Heart left ventricle (tissue), 13 donors: ENCODE measurements at regions not wholly inside any gene's neighbourhood (a gene's known extent, or its start where the extent isn't known, plus 50 kb on each side); places are given as distances from the start of the nearest gene placed in this dataset.

Source experiments
- POLR2A ChIP-seq, 2 donors: fragments of 450-650 bp; IDR thresholded peaks; one replicate each; pipeline ENCODE4 v1.6.1; 2017; ENCODE audit warnings: antibody characterized with exemption in 2 of 2, mild to moderate bottlenecking in 2 of 2, moderate library complexity in 2 of 2
- TF ChIP-seq, protein P1 (sequence below), 12 donors: fragments of 200-600 bp; sonication (generic) in 4 of 12; IDR thresholded peaks; one replicate each; pipeline versions ENCODE4 v1.5.0 to v1.8.0; 2018 to 2022; ENCODE audit warnings: antibody characterized with exemption in 12 of 12, mild to moderate bottlenecking in 5 of 12
- donor health status: ischemic (EF 13 %, LVEDD 7.1; RV severe dilation, severe dysfunction).
- donor health status: DM: no; HTN: yes; CAD: no.
- donor health status: DM: no; HTN: no; CAD: no.
- donor health status: ischemic (EF 25% LVEDD 6.9; RV normal size, moderate dysfunction).
- donor health status: ischemic (EF 25% LVEDD 5.7; RV mildly dilated, moderate dysfunction).
- donor health status: ischemic (EF 35%, LVEDD 5.7; RV mildly dilated, moderate dysfunction).
- donor health status: nonischemic (EF 11% LVEDD 7.7; RV severe dilation, severe dysfunction).
- donor health status: DM: yes; HTN: yes; CAD: no.
- donor health status: PGD.
- donor health status: ischemic (EF 29% LVEDD 5.4; RV normal size, mild dysfunction).
- donor health status: nonischemic (EF 23%, LVEDD 6.1; RV moderate dilation, normal function).

DNA sequence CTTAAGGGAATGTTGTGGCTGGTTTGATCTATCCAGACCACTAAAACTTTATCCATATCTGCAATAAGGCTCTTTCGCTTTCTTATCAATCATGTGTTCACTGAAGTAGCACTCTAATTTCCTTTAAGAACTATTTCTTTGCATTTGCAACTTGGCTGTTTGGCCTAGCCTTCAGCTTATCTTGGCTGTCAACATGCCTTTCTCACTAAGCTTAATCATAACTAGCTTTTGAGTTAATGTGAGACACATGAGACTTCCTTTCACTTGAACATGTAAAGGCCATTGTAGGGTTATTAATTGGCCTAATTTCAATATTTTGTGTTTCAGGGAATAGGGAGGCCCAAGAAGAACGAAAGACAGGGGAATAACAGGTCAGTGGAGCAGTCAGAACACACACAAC, 124.7 kb downstream of the TNFSF18 start:
- TF ChIP-seq, protein P1, sequence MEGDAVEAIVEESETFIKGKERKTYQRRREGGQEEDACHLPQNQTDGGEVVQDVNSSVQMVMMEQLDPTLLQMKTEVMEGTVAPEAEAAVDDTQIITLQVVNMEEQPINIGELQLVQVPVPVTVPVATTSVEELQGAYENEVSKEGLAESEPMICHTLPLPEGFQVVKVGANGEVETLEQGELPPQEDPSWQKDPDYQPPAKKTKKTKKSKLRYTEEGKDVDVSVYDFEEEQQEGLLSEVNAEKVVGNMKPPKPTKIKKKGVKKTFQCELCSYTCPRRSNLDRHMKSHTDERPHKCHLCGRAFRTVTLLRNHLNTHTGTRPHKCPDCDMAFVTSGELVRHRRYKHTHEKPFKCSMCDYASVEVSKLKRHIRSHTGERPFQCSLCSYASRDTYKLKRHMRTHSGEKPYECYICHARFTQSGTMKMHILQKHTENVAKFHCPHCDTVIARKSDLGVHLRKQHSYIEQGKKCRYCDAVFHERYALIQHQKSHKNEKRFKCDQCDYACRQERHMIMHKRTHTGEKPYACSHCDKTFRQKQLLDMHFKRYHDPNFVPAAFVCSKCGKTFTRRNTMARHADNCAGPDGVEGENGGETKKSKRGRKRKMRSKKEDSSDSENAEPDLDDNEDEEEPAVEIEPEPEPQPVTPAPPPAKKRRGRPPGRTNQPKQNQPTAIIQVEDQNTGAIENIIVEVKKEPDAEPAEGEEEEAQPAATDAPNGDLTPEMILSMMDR (IDR thresholded peaks at IDR 0.05) = no peak
- TF ChIP-seq POLR2A (IDR thresholded peaks at IDR 0.05) = no peak
